CD4-positive, alpha-beta T cell (primary cell): ENCODE measurements at regions not wholly inside any gene's neighbourhood (a gene's known extent, or its start where the extent isn't known, plus 50 kb on each side); places are given as distances from the start of the nearest gene placed in this dataset.

ENCODE experiments used
- ATAC-seq: fragments of 200-7000 bp; cut with Tn5 transposase; one replicate; pipeline ENCODE4 v1.10.0; 2022; ENCODE audit warnings: mild to moderate bottlenecking; ENCODE audit not compliant: poor library complexity
- CTCF ChIA-PET: fragments of 350-600 bp; sonication (Branson Sonifier 250); formaldehyde crosslinking; loops from one replicate; lab custom pipeline; 2021; ENCODE audit warnings: antibody characterized with exemption, inconsistent platforms; lab: Charles Lee
- POLR2A ChIA-PET: fragments of 350-600 bp; sonication (Branson Sonifier 250); formaldehyde crosslinking; loops from one replicate; lab custom pipeline; 2021; ENCODE audit warnings: antibody characterized with exemption, inconsistent platforms; lab: Charles Lee
- DNase-seq, 14 experiments: peaks; one replicate each; pipeline ENCODE4 v3.0.0-alpha.2; 2013 to 2020; ENCODE audit warnings: mixed read lengths in 2 of 14
- H3K27ac ChIP-seq, 2 donors: one replicate each; pipeline versions ENCODE4 v1.5.1 to v1.7.0; 2013; ENCODE audit warnings: low read length in 2 of 2, low read depth in 1 of 2, mild to moderate bottlenecking in 1 of 2
- H3K27me3 ChIP-seq, 2 experiments: 1 replicate in 1 of 2; 2 replicates in 1 of 2; pipeline versions ENCODE4 v1.6.1 to v1.7.0; 2013; ENCODE audit warnings: low read length in 2 of 2, control low read depth in 1 of 2, mild to moderate bottlenecking in 1 of 2, moderate library complexity in 1 of 2; ENCODE audit not compliant: insufficient read depth in 2 of 2, control insufficient read depth in 1 of 2
- H3K36me3 ChIP-seq: one replicate; pipeline ENCODE4 v1.6.1; 2013; ENCODE audit warnings: low read length, control low read depth; ENCODE audit not compliant: insufficient read depth
- H3K4me1 ChIP-seq: one replicate; pipeline ENCODE4 v1.6.1; 2013; ENCODE audit warnings: low read length, control low read depth; ENCODE audit not compliant: insufficient read depth
- H3K4me3 ChIP-seq: one replicate; pipeline ENCODE4 v1.5.1; 2013; ENCODE audit warnings: mild to moderate bottlenecking, low read length, moderate library complexity
- H3K9me3 ChIP-seq, 2 experiments: 1 replicate in 1 of 2; 2 replicates in 1 of 2; pipeline versions ENCODE4 v1.6.1 to v1.7.0; 2013; ENCODE audit warnings: low read length in 2 of 2, mild to moderate bottlenecking in 2 of 2, control low read depth in 1 of 2, moderate library complexity in 1 of 2; ENCODE audit not compliant: control insufficient read depth in 1 of 2, insufficient read depth in 1 of 2
- H3K27ac Mint-ChIP-seq: one replicate; pipeline ENCODE4 v1.8.0; 2020; ENCODE audit warnings: mixed read lengths
- H3K27me3 Mint-ChIP-seq: one replicate; pipeline ENCODE4 v1.8.0; 2021; ENCODE audit warnings: mixed read lengths
- H3K36me3 Mint-ChIP-seq: one replicate; pipeline ENCODE4 v1.8.0; 2021; ENCODE audit warnings: low read depth, mixed read lengths
- H3K4me1 Mint-ChIP-seq: one replicate; pipeline ENCODE4 v1.8.0; 2021; ENCODE audit warnings: low read depth, mixed read lengths
- H3K4me3 Mint-ChIP-seq: one replicate; pipeline ENCODE4 v1.8.0; 2020; ENCODE audit warnings: mild to moderate bottlenecking, mixed read lengths
- H3K9me3 Mint-ChIP-seq: one replicate; pipeline ENCODE4 v1.8.0; 2020; ENCODE audit warnings: mixed read lengths
- intact Hi-C, 2 experiments: fragments of 100-400 bp; cut with DNase I in 1 of 2; cut with micrococcal nuclease in 1 of 2; formaldehyde crosslinking; loops; one replicate each; pipeline versions ENCODE4 v1.15.1 to v1.9.0; 2023 to 2025; cut with DNase I, micrococcal nuclease
- TF ChIP-seq, protein P1 (sequence below): fragments of 200-600 bp; IDR thresholded peaks from one replicate; pipeline ENCODE4 v1.8.0; 2022; ENCODE audit warnings: antibody characterized with exemption, mild to moderate bottlenecking

DNA sequence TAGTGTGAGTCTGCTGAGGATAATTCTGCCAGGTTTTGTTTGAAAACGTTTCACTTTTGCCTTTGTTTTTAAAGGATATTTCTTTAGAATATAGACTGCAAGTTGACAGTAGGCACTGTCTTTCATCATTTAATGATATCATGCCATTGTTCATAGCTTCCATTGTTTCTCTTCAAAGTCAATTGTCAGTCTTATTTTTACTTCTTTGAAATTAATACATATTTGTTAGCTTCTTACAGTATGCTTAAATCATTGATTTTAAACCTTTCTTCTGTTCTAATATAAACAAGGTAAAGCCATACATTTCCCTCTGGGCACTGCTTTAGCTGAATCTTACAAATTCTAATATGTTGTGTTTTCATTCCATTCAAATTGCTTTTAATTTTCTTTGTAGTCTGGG is 62.3 kb upstream of the PARVA start:
- POLR2A ChIA-PET, result no interaction called here
- peaks cover 4% of the 10 kb centered on the region for H3K4me1 Mint-ChIP-seq
- DNase-seq, result no peak
- no peak overlapping the region for H3K4me3 Mint-ChIP-seq
- H3K27me3 Mint-ChIP-seq, result no peaks in the 10 kb centered on the region
- ATAC-seq, result no peak
- CTCF ChIA-PET, result no interaction called here
- Histone ChIP-seq H3K27me3 (no peaks in the 10 kb centered on the region), H3K36me3 (no peaks in the 10 kb centered on the region), H3K9me3 (peaks cover 4 to 14% of the 10 kb centered on the region in 2 experiments), H3K27ac (no peak overlapping the region), H3K4me3 (no peak overlapping the region), H3K4me1 (no peaks in the 10 kb centered on the region)
- intact Hi-C loops, result no loop called here
- H3K9me3 Mint-ChIP-seq, result peaks cover 8% of the 10 kb centered on the region
- TF ChIP-seq, protein P1, sequence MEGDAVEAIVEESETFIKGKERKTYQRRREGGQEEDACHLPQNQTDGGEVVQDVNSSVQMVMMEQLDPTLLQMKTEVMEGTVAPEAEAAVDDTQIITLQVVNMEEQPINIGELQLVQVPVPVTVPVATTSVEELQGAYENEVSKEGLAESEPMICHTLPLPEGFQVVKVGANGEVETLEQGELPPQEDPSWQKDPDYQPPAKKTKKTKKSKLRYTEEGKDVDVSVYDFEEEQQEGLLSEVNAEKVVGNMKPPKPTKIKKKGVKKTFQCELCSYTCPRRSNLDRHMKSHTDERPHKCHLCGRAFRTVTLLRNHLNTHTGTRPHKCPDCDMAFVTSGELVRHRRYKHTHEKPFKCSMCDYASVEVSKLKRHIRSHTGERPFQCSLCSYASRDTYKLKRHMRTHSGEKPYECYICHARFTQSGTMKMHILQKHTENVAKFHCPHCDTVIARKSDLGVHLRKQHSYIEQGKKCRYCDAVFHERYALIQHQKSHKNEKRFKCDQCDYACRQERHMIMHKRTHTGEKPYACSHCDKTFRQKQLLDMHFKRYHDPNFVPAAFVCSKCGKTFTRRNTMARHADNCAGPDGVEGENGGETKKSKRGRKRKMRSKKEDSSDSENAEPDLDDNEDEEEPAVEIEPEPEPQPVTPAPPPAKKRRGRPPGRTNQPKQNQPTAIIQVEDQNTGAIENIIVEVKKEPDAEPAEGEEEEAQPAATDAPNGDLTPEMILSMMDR, result no peak
- H3K36me3 Mint-ChIP-seq, result peaks cover 7% of the 10 kb centered on the region
- no peak overlapping the region for H3K27ac Mint-ChIP-seq

DNA sequence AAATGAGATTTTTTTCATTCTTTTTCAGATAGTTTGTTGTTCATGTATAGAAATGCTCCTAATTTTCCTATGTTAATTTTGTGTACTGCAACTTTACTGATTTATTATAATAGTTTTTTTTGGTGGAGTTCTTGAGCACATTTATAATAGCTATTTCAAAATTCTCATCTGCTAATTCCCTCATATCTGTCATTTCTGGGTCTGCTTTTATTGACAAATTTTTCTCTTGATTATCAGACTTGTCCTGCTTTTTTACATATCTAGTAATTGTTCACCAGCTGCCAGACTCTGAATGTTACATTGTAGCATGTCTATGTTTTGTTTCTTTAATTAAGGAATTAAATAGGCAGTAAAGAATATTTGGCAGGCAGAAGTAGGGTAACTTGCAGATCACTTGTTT is 60.9 kb upstream of the PARVA start:
- CTCF ChIA-PET, result no interaction called here
- peaks cover 8 to 14% of the 10 kb centered on the region in 2 experiments for H3K9me3 ChIP-seq

DNA sequence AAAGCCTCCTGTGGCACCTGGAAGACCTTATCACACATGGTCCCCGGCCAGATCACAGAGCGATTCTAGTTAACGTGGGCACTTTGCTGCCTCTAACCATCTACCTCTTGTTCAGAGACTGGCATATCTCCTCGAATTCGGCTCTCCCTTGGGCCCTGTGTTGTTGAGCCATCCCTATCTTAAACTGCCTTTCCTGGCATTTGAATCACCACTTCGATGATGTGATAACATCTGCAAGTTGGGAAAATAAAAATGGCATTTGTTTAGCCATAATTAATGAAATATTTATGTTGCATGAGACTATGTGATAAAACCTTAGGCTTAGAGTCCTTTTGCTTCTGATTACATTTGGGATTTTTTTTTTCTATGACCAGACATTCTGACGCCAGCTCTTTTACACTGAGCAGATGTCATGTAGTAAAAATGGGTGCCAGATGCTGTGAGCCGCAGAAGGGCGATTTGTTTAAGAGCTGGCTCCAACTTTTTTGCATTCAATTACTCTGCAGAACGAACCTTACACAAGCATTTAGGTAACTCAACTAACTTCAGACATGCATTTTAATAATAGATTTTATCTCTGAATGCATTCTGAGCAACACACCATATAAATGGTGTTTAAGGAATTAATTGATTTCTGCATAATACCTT is 58.5 kb upstream of the PARVA start:
- H3K27me3 ChIP-seq, result no peaks in the 10 kb centered on the region
- no peaks in the 10 kb centered on the region for H3K36me3 ChIP-seq
- ChIA-PET CTCF (no interaction called here), POLR2A (no interaction called here)
- H3K27ac ChIP-seq, result no peak overlapping the region
- peaks cover 7% of the 10 kb centered on the region for H3K4me1 ChIP-seq
- H3K27me3 Mint-ChIP-seq, result no peaks in the 10 kb centered on the region
- peaks cover 8% of the 10 kb centered on the region for H3K9me3 Mint-ChIP-seq
- H3K36me3 Mint-ChIP-seq, result peaks cover 7% of the 10 kb centered on the region
- peaks cover 8 to 14% of the 10 kb centered on the region in 2 experiments for H3K9me3 ChIP-seq
- DNase-seq (no peak), ATAC-seq (no peak)
- H3K4me3 Mint-ChIP-seq, result no peak overlapping the region
- H3K4me3 ChIP-seq, result no peak overlapping the region
- peaks cover 23% of the 10 kb centered on the region for H3K4me1 Mint-ChIP-seq
- TF ChIP-seq, protein P1, result no peak
- H3K27ac Mint-ChIP-seq, result no peak overlapping the region
- intact Hi-C loops, result no loop called here

More for the DNA sequence above, 60.9 kb upstream of the PARVA start:
- H3K27me3 ChIP-seq, result no peaks in the 10 kb centered on the region
- no peaks in the 10 kb centered on the region for H3K36me3 ChIP-seq
- ATAC-seq (no peak), DNase-seq (no peak)
- H3K36me3 Mint-ChIP-seq, result peaks cover 7% of the 10 kb centered on the region
- POLR2A ChIA-PET, result no interaction called here
- no peak overlapping the region for H3K27ac Mint-ChIP-seq
- H3K4me1 ChIP-seq, result peaks cover 5% of the 10 kb centered on the region
- intact Hi-C loops, result no loop called here
- peaks cover 8% of the 10 kb centered on the region for H3K9me3 Mint-ChIP-seq
- H3K4me3 Mint-ChIP-seq, result no peak overlapping the region
- H3K27ac ChIP-seq, result no peak overlapping the region
- TF ChIP-seq, protein P1, result no peak
- no peak overlapping the region for H3K4me3 ChIP-seq
- peaks cover 18% of the 10 kb centered on the region for H3K4me1 Mint-ChIP-seq
- no peaks in the 10 kb centered on the region for H3K27me3 Mint-ChIP-seq
